ENCODE measurements at regions not wholly inside any gene's neighbourhood (a gene's known extent, or its start where the extent isn't known, plus 50 kb on each side); places are given as distances from the start of the nearest gene placed in this dataset.

DNA sequence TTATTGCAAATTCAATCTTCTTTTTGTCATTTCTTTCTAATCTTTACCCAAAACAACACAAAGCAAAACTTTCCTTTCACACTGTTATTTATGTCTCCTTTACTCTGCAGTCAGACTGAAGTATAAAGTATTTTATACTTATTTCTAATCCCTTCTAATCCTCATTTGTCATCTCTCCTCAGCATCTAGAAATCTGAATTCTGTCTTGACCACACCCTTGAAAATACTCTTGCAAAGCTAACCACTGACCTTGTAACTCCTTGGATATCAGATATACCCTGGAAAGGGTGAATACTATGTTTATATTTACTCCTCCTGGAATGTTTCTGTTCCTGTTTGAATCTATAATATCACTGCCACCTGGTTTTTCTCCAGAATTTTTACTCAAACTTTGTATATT is 481.1 kb downstream of the ZNF385D start:
- TF ChIP-seq, protein P1, sequence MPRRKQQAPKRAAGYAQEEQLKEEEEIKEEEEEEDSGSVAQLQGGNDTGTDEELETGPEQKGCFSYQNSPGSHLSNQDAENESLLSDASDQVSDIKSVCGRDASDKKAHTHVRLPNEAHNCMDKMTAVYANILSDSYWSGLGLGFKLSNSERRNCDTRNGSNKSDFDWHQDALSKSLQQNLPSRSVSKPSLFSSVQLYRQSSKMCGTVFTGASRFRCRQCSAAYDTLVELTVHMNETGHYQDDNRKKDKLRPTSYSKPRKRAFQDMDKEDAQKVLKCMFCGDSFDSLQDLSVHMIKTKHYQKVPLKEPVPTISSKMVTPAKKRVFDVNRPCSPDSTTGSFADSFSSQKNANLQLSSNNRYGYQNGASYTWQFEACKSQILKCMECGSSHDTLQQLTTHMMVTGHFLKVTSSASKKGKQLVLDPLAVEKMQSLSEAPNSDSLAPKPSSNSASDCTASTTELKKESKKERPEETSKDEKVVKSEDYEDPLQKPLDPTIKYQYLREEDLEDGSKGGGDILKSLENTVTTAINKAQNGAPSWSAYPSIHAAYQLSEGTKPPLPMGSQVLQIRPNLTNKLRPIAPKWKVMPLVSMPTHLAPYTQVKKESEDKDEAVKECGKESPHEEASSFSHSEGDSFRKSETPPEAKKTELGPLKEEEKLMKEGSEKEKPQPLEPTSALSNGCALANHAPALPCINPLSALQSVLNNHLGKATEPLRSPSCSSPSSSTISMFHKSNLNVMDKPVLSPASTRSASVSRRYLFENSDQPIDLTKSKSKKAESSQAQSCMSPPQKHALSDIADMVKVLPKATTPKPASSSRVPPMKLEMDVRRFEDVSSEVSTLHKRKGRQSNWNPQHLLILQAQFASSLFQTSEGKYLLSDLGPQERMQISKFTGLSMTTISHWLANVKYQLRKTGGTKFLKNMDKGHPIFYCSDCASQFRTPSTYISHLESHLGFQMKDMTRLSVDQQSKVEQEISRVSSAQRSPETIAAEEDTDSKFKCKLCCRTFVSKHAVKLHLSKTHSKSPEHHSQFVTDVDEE (CRISPR knock-in tag; IDR thresholded peaks at IDR 0.05), result no peak
- TF ChIP-seq ZNF70 (CRISPR knock-in tag; IDR thresholded peaks at IDR 0.05) (no peak), CSRNP3 (CRISPR knock-in tag; IDR thresholded peaks at IDR 0.05) (no peak), ZFP3 (CRISPR knock-in tag; IDR thresholded peaks at IDR 0.05) (no peak), TCF4 (CRISPR knock-in tag; IDR thresholded peaks at IDR 0.05; ENCODE audit: borderline replicate concordance) (no peak), SNAI2 (CRISPR knock-in tag; IDR thresholded peaks at IDR 0.05) (no peak), CREB5 (CRISPR knock-in tag; IDR thresholded peaks at IDR 0.05; ENCODE audit: low read depth) (no peak), ZNF565 (CRISPR knock-in tag; conservative IDR thresholded peaks at IDR 0.05; ENCODE audit: low read depth) (no peak), ESRRG (CRISPR knock-in tag; IDR thresholded peaks at IDR 0.05) (no peak)
- TF ChIP-seq, protein P2, sequence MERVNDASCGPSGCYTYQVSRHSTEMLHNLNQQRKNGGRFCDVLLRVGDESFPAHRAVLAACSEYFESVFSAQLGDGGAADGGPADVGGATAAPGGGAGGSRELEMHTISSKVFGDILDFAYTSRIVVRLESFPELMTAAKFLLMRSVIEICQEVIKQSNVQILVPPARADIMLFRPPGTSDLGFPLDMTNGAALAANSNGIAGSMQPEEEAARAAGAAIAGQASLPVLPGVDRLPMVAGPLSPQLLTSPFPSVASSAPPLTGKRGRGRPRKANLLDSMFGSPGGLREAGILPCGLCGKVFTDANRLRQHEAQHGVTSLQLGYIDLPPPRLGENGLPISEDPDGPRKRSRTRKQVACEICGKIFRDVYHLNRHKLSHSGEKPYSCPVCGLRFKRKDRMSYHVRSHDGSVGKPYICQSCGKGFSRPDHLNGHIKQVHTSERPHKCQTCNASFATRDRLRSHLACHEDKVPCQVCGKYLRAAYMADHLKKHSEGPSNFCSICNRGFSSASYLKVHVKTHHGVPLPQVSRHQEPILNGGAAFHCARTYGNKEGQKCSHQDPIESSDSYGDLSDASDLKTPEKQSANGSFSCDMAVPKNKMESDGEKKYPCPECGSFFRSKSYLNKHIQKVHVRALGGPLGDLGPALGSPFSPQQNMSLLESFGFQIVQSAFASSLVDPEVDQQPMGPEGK (CRISPR knock-in tag; IDR thresholded peaks at IDR 0.05; ENCODE audit: borderline replicate concordance), result no peak

All from SK-N-SH treated with all-trans-retinoic acid at 6 μM for 48 hours (cell line).